ENCODE measurements at regions not wholly inside any gene's neighbourhood (a gene's known extent, or its start where the extent isn't known, plus 50 kb on each side); places are given as distances from the start of the nearest gene placed in this dataset.

DNA sequence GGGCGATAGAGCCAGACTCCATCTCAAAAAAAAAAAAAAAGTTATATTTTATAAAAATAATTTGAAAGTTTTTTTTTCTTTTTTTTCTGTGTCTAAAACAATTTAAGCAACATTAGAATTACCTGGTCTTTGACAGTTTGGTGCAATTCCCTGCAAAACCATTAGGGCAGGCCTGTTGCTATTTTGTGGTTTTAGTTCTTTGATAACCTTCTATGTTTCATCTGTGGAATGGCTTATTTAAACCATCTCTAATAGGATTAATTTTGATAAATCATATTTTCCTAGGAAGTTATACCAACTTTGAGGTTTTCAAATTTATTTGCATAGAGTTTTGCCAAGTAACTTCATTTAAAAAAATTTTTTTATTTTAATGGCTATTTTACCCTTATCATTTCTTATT lies 141.2 kb upstream of the TWIST2 start:
- FAIRE-seq (no peak), DNase-seq (ENCODE audit: insufficient read length, low spot score) (no peak)
- TF ChIP-seq, protein P1, sequence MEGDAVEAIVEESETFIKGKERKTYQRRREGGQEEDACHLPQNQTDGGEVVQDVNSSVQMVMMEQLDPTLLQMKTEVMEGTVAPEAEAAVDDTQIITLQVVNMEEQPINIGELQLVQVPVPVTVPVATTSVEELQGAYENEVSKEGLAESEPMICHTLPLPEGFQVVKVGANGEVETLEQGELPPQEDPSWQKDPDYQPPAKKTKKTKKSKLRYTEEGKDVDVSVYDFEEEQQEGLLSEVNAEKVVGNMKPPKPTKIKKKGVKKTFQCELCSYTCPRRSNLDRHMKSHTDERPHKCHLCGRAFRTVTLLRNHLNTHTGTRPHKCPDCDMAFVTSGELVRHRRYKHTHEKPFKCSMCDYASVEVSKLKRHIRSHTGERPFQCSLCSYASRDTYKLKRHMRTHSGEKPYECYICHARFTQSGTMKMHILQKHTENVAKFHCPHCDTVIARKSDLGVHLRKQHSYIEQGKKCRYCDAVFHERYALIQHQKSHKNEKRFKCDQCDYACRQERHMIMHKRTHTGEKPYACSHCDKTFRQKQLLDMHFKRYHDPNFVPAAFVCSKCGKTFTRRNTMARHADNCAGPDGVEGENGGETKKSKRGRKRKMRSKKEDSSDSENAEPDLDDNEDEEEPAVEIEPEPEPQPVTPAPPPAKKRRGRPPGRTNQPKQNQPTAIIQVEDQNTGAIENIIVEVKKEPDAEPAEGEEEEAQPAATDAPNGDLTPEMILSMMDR (IDR thresholded peaks at IDR 0.05; ENCODE audit: insufficient read depth, missing control alignments): no peak

GRCh38 chr2:238709325-238710025 lies 138.4 kb upstream of the TWIST2 start:
- TF ChIP-seq, protein P1 (IDR thresholded peaks at IDR 0.05; ENCODE audit: insufficient read depth, missing control alignments): no peak
- no peak for FAIRE-seq

GRCh38 chr2:238710032-238710735 lies 137.7 kb upstream of the TWIST2 start:
- TF ChIP-seq, protein P1 (IDR thresholded peaks at IDR 0.05; ENCODE audit: insufficient read depth, missing control alignments): no peak
- FAIRE-seq (no peak), DNase-seq (ENCODE audit: insufficient read length, low spot score) (no peak)

More at GRCh38 chr2:238709325-238710025, 138.4 kb upstream of the TWIST2 start:
- DNase-seq (ENCODE audit: insufficient read length, low spot score): no peak

DNA sequence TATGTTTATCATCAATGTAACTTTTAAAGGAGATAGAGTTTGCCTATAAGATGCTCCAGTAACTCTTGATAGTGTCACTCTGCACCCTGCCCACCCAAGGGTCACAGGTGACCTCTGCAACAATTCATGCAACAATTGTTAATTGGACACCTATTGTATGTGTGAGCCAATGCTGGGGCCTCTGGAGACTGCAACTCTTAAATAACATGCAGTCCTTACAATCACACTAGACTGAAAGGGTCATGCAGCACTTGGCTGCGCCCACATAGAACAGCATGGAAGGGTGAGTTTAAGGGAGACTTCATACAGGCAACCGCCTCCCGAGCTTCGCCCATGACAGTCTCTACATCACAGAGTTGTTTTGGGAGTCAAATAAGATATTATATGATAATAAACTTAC lies 137.1 kb upstream of the TWIST2 start:
- DNase-seq (ENCODE audit: insufficient read length, low spot score) (no peak), FAIRE-seq (no peak)

GRCh38 chr2:238711346-238711745 lies 136.5 kb upstream of the TWIST2 start:
- DNase-seq (ENCODE audit: insufficient read length, low spot score) (no peak), FAIRE-seq (no peak)
- TF ChIP-seq, protein P1 (IDR thresholded peaks at IDR 0.05; ENCODE audit: insufficient read depth, missing control alignments): no peak

More for the DNA sequence above, 137.1 kb upstream of the TWIST2 start:
- TF ChIP-seq, protein P1 (IDR thresholded peaks at IDR 0.05; ENCODE audit: insufficient read depth, missing control alignments): no peak

DNA sequence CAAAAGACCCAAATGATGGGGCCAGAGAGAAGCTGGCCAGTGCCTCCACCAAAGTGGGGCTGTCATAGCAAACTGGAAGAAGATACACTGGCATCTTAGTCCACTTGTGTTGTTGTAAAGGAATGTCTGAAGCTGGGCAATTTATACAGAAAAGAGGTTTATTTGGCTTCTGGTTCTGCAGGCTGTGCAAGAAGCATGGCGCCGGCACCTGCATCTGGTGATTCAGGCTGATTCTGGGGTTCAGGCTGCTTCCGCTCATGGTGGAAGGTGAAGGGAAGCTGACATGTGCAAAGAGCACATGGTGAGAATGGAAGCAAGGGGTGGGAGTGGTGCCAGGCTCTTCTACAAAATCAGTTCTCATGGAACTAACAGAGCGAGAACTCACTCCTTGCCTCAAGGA lies 135.9 kb upstream of the TWIST2 start:
- no peak for FAIRE-seq
- TF ChIP-seq, protein P1 (IDR thresholded peaks at IDR 0.05; ENCODE audit: insufficient read depth, missing control alignments): no peak
- DNase-seq (ENCODE audit: insufficient read length, low spot score): no peak
